ENCODE measurements at regions not wholly inside any gene's neighbourhood (a gene's known extent, or its start where the extent isn't known, plus 50 kb on each side); places are given as distances from the start of the nearest gene placed in this dataset.

- no peak overlapping the region for H3K4me3 ChIP-seq (ENCODE audit: low read length, poor library complexity, severe bottlenecking)
- no peaks in the 10 kb centered on the region for H3F3A ChIP-seq (ENCODE audit: low read depth)
- no peaks in the 10 kb centered on the region for H3K36me3 ChIP-seq (ENCODE audit: insufficient read depth, low read length)
- H3K9me3 ChIP-seq (ENCODE audit: insufficient read depth, low read depth, low read length) = no peaks in the 10 kb centered on the region
- H3K4me1 ChIP-seq (ENCODE audit: insufficient read depth, low read length, poor library complexity, severe bottlenecking) = no peaks in the 10 kb centered on the region
- H4K20me1 ChIP-seq (ENCODE audit: insufficient read depth, low read length, poor library complexity, severe bottlenecking) = no peaks in the 10 kb centered on the region
- no peak overlapping the region for H3K4me2 ChIP-seq (ENCODE audit: low read depth, low read length, poor library complexity, severe bottlenecking)
- TF ChIP-seq, protein P1, sequence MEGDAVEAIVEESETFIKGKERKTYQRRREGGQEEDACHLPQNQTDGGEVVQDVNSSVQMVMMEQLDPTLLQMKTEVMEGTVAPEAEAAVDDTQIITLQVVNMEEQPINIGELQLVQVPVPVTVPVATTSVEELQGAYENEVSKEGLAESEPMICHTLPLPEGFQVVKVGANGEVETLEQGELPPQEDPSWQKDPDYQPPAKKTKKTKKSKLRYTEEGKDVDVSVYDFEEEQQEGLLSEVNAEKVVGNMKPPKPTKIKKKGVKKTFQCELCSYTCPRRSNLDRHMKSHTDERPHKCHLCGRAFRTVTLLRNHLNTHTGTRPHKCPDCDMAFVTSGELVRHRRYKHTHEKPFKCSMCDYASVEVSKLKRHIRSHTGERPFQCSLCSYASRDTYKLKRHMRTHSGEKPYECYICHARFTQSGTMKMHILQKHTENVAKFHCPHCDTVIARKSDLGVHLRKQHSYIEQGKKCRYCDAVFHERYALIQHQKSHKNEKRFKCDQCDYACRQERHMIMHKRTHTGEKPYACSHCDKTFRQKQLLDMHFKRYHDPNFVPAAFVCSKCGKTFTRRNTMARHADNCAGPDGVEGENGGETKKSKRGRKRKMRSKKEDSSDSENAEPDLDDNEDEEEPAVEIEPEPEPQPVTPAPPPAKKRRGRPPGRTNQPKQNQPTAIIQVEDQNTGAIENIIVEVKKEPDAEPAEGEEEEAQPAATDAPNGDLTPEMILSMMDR (conservative IDR thresholded peaks at IDR 0.05; ENCODE audit: low read length) = no peak
- TF ChIP-seq EZH2phosphoT487 (IDR thresholded peaks at IDR 0.05; ENCODE audit: borderline replicate concordance) = no peak
- H3K27me3 ChIP-seq (ENCODE audit: insufficient read depth, low read length, poor library complexity, severe bottlenecking) = no peaks in the 10 kb centered on the region
- no peaks in the 10 kb centered on the region for H3K9me2 ChIP-seq (replicated peaks; ENCODE audit: low read depth, low read length)
- no peaks in the 10 kb centered on the region for H3K79me2 ChIP-seq (ENCODE audit: insufficient read depth, low read length)
- H3K9ac ChIP-seq (ENCODE audit: low read depth, low read length, poor library complexity, severe bottlenecking) = no peak overlapping the region
- H2AFZ ChIP-seq (ENCODE audit: low read length) = no peak overlapping the region
Measured at GRCh38 chr20:10855778-10856177, 182.0 kb upstream of the JAG1 start.

DNA sequence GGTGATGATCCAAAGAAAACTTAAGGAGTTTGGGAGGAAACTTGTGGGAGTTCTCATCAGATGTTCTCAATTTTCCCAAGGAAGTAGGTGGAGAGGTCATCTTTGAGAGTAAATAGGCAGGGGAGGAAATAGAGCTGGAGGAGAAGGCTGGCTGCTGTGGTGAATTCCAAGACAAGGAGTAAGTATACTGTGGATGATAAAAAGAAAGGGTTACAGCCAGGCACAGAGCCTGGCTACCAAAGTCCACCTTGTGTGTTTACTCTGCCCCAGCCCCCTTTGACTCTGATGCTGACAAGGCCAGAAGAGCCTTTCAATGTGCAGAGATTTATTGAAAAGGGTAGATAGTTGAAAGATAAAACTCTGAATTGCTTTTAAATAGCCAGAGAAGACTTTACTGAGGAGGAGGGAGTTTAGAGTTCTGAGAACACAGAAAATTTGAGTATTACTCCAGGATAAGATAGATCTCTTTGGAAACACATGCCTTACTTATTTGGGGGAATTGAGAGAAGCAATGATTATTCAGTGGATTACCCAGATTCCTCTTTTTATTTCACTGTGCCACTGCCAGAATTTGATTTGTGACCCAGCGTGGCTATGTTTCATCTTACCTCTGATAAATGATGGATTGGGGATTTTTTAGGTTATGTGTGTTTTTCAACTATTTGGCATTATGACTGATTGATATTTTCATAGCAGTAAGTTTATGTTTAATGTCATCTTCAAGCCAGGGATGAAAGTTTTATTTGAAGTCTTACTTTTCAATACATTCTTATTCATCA is 182.6 kb upstream of the JAG1 start:
- no peak overlapping the region for H3K9ac ChIP-seq (ENCODE audit: low read depth, low read length, poor library complexity, severe bottlenecking)
- no peaks in the 10 kb centered on the region for H3K27me3 ChIP-seq (ENCODE audit: insufficient read depth, low read length, poor library complexity, severe bottlenecking)
- H3K4me1 ChIP-seq (ENCODE audit: insufficient read depth, low read length, poor library complexity, severe bottlenecking) = no peaks in the 10 kb centered on the region
- H3K36me3 ChIP-seq (ENCODE audit: insufficient read depth, low read length) = no peaks in the 10 kb centered on the region
- no peak overlapping the region for H3K4me2 ChIP-seq (ENCODE audit: low read depth, low read length, poor library complexity, severe bottlenecking)
- no peak overlapping the region for H2AFZ ChIP-seq (ENCODE audit: low read length)
- H3K4me3 ChIP-seq (ENCODE audit: low read length, poor library complexity, severe bottlenecking) = no peak overlapping the region
- no peaks in the 10 kb centered on the region for H4K20me1 ChIP-seq (ENCODE audit: insufficient read depth, low read length, poor library complexity, severe bottlenecking)
- H3K9me3 ChIP-seq (ENCODE audit: insufficient read depth, low read depth, low read length) = no peaks in the 10 kb centered on the region
- no peaks in the 10 kb centered on the region for H3K79me2 ChIP-seq (ENCODE audit: insufficient read depth, low read length)
- H3K9me2 ChIP-seq (replicated peaks; ENCODE audit: low read depth, low read length) = no peaks in the 10 kb centered on the region
- H3F3A ChIP-seq (ENCODE audit: low read depth) = no peaks in the 10 kb centered on the region
- TF ChIP-seq EZH2phosphoT487 (IDR thresholded peaks at IDR 0.05; ENCODE audit: borderline replicate concordance) = no peak
- TF ChIP-seq, protein P1 (conservative IDR thresholded peaks at IDR 0.05; ENCODE audit: low read length) = no peak

DNA sequence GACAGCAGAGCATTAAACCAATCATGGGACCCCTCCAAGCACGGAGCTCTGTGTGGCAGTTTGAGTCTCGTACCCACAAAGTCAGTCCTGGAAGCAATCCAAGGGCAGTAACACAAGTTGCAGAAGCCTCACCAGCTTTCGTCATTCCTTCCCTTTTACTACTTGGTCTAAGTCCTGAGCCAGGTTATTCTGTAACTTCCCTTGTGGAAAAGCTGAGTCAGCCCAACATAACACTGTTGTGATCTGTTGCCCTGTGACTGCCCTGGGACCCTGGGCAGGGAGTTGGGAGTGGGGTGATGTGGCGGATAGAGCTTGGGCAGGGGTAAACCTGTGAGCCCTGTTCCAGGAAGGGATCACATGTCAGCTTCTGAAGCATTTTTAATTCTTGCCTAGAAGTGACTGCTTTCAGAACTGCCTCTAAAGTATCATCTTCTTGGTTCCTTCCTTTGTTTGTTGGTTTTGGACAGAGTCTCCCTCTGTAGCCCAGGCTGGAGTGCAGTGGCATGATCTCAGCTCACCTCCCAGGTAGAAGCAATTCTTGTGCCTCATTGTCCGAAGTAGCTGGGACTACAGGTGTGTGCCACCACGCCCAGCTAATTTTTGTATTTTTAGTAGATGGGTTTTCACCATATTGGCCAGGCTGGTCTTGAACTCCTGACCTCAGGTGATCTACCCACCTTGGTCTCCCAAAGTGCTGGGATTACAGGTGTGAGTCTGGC is 183.7 kb upstream of the JAG1 start:
- Histone ChIP-seq H3K4me3 (ENCODE audit: low read length, poor library complexity, severe bottlenecking) (no peak overlapping the region), H3K36me3 (ENCODE audit: insufficient read depth, low read length) (no peaks in the 10 kb centered on the region), H3K4me1 (ENCODE audit: insufficient read depth, low read length, poor library complexity, severe bottlenecking) (no peaks in the 10 kb centered on the region), H3K79me2 (ENCODE audit: insufficient read depth, low read length) (no peaks in the 10 kb centered on the region), H3K9me3 (ENCODE audit: insufficient read depth, low read depth, low read length) (no peaks in the 10 kb centered on the region), H3F3A (ENCODE audit: low read depth) (no peaks in the 10 kb centered on the region), H4K20me1 (ENCODE audit: insufficient read depth, low read length, poor library complexity, severe bottlenecking) (no peaks in the 10 kb centered on the region), H3K9ac (ENCODE audit: low read depth, low read length, poor library complexity, severe bottlenecking) (no peak overlapping the region), H3K9me2 (replicated peaks; ENCODE audit: low read depth, low read length) (no peaks in the 10 kb centered on the region), H3K4me2 (ENCODE audit: low read depth, low read length, poor library complexity, severe bottlenecking) (no peak overlapping the region), H3K27me3 (ENCODE audit: insufficient read depth, low read length, poor library complexity, severe bottlenecking) (no peaks in the 10 kb centered on the region), H2AFZ (ENCODE audit: low read length) (no peak overlapping the region)
- TF ChIP-seq EZH2phosphoT487 (IDR thresholded peaks at IDR 0.05; ENCODE audit: borderline replicate concordance) = no peak
- TF ChIP-seq, protein P1 (conservative IDR thresholded peaks at IDR 0.05; ENCODE audit: low read length) = no peak
